HFF-Myc (cell line): ENCODE measurements at regions not wholly inside any gene's neighbourhood (a gene's known extent, or its start where the extent isn't known, plus 50 kb on each side); places are given as distances from the start of the nearest gene placed in this dataset.

Experiments used
- DNase-seq: peaks from one replicate; pipeline ENCODE4 v3.0.0-alpha.2; 2011; ENCODE audit warnings: low read depth; ENCODE audit errors: extremely low read depth
- H3K4me3 ChIP-seq: replicated peaks from 2 replicates; pipeline ENCODE4 v1.5.1; 2011; ENCODE audit warnings: low read depth, mild to moderate bottlenecking, control low read depth, low read length
- CTCF ChIP-seq: IDR thresholded peaks from 2 replicates; pipeline ENCODE4 v1.5.1; 2012; ENCODE audit warnings: mild to moderate bottlenecking, low read depth, low read length, control low read depth; ENCODE audit errors: missing control alignments

DNA sequence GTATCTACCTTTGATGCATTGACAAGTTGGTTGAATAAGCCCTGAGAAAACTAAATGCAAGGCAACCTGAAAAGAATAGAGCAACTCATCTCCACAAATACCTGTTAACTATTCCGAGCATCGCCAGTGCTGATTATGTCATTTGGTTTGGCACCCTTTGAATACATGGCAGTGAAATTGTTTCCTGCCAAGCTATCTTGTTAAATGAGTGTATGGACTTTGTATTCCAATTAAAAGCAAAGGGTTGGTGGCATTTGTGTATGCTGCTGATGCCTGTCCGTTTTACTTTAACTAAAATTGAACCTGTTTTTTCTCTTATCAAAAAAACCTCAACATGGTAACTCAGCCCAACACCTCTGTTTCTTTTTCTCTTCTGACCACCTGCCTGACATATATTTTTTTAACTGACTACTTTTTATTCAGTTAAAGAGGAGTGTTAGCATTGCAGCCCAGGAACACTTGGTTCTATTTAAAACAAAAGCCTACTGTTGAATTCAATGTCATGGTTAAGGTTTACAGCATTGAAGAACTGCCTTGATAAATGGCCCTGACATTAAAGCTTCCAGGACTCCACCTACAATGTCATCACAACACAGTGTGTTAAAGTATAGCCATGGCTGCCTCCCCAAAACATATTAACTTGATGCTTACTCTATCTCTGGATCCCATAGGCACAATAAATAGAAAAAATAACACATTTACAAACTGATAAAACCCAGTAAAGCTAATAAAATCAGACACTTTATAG, 838.3 kb upstream of the NOVA1 start:
- no peak for TF ChIP-seq CTCF
- DNase-seq = no peak
- no peak overlapping the region for H3K4me3 ChIP-seq

DNA sequence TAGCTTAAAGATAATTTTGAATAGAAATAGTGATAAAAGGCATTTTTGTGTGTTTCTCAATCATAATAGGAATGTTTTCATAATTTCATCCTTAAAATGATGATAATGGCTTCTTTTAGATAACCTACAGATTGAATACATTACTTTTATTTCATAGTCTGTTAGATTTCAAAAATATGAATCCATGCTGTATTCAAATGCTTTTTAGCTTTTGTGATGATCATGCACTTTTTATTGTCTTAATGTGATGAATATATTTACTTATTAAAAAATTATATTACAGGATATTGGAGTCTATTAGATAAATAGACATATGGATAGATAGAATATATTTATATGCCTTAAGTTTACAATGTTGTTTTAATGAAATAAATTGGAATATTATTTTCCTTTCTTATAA, 886.8 kb upstream of the NOVA1 start:
- TF ChIP-seq CTCF = no peak
- DNase-seq = no peak
- no peak overlapping the region for H3K4me3 ChIP-seq

GRCh38 chr14:27485193-27485592, 887.4 kb upstream of the NOVA1 start:
- no peak for TF ChIP-seq CTCF
- H3K4me3 ChIP-seq = no peak overlapping the region
- no peak for DNase-seq

DNA sequence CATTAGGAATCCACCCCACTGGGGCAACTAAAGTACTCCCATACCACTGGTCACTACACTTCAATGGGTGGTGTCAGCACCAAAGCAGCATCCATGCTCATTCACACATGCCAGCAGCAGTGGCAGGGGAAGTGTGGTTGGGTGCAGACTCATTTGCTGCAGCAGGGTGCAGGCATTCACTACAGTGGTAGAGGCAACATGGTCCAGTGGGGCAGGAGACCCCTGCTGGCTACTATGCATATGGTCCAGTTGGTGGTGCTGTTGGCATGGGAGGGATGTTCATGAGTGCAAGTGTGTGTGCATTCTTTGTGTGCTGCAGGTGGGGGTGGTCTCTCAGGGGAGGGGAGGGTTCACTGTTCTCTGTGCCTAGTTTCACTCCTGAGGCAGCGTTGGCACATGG, 908.4 kb upstream of the NOVA1 start:
- no peak for DNase-seq
- TF ChIP-seq CTCF = no peak
- no peak overlapping the region for H3K4me3 ChIP-seq

GRCh38 chr14:27528328-27528727, 930.5 kb upstream of the NOVA1 start:
- DNase-seq = no peak
- no peak overlapping the region for H3K4me3 ChIP-seq
- TF ChIP-seq CTCF = no peak

DNA sequence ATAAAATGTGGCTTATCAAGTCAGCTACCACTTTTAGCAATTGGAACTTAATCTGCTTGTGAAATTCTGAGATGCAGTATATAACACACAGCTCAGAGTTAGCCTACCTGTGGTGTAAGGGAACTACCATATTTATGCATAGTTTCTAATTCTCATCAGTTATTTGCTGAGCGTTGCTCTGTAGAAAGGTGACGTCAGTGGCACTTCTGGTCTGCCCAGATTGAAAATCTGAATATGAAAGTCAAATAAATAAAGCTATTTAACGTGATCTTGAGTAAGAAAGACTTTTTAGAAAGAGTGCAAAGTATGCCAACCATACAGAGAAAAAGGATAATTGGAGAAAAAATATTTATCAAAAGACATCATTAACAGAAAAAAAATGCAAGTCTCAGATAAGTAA, 938.9 kb upstream of the NOVA1 start:
- DNase-seq = no peak
- no peak for TF ChIP-seq CTCF

DNA sequence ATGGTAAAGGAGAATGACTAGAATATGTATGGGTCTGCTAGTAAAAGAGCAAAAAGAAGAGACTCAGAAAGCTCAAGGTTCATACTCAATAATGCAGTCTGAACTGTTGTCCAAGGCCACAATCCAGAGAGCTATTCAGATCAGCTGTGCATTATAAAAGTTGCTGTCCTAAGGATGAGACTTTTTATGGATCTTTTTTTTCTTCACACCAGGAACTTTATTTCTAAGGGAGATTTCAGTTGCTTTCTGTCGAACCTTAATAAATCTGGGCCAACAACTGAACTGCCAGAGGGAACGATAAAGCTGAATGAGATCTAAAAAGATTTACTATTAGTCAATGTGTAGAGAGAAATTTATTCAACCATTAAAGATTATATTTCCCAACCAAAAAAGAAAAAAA, 948.3 kb upstream of the NOVA1 start:
- DNase-seq = no peak
- no peak overlapping the region for H3K4me3 ChIP-seq
- TF ChIP-seq CTCF = no peak

More for the DNA sequence above, 938.9 kb upstream of the NOVA1 start:
- H3K4me3 ChIP-seq = no peak overlapping the region
